Epidermal melanocyte (primary cell): ENCODE measurements at regions not wholly inside any gene's neighbourhood (a gene's known extent, or its start where the extent isn't known, plus 50 kb on each side); places are given as distances from the start of the nearest gene placed in this dataset.
"Not testable (repeated sequence)": the region's sequence is repeated elsewhere in the genome, so short reads cannot be mapped to it uniquely, and the experiment has no call there.

Source experiments
- DNase-seq: peaks from one replicate; pipeline ENCODE4 v3.0.0; 2011; ENCODE audit warnings: low spot score; ENCODE audit not compliant: insufficient read length

GRCh38 chr6:60671369-60671768, 1614.7 kb downstream of the KHDRBS2 start:
- no peak for DNase-seq

- DNase-seq = no peak
Measured at GRCh38 chr6:60670036-60670435, 1616.0 kb downstream of the KHDRBS2 start.

- no peak for DNase-seq
Measured at GRCh38 chr6:60668428-60668827, 1617.6 kb downstream of the KHDRBS2 start.

- DNase-seq = not testable (repeated sequence)
Measured at GRCh38 chr6:60663199-60663598, 1622.8 kb downstream of the KHDRBS2 start.

- no peak for DNase-seq
Measured at GRCh38 chr6:60643870-60644269, 1642.2 kb downstream of the KHDRBS2 start.

- DNase-seq = not testable (repeated sequence)
Measured at GRCh38 chr6:60639185-60639584, 1646.8 kb downstream of the KHDRBS2 start.
